Fibroblast of the aortic adventitia (primary cell): ENCODE measurements at regions not wholly inside any gene's neighbourhood (a gene's known extent, or its start where the extent isn't known, plus 50 kb on each side); places are given as distances from the start of the nearest gene placed in this dataset.

Experiments used
- DNase-seq: peaks from one replicate; pipeline ENCODE4 v3.0.0-alpha.2; 2010; ENCODE audit warnings: low read depth
- H3K4me3 ChIP-seq: 2 replicates; pipeline ENCODE4 v1.5.1; 2011; ENCODE audit warnings: low read depth, mild to moderate bottlenecking, control low read depth, low read length, moderate library complexity
- TF ChIP-seq, protein P1 (sequence below): IDR thresholded peaks from 2 replicates; pipeline ENCODE4 v1.5.1; 2011; ENCODE audit warnings: mild to moderate bottlenecking, low read length, control low read depth, inconsistent platforms; ENCODE audit not compliant: insufficient read depth

DNA sequence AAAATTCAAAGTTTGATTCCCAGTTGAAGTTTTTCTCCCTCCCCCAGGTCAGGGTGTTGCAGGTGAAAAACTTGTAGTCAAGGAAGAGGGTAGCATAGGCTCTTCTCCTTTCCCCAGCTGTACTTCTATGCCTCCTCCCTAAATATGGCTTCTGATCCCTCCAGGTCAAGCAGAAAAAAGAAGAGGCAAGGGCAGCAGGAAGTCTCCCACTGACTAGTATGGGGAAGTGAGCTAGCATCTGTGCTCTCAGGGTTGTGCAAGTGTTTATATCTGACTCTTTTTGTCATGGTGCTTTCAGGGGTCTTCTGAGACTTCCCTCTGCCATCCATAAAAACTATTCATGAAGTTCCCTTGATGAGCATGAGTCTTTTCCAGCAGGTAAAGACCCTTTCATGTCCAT, 76.0 kb downstream of the ATPSCKMT start:
- no peak for DNase-seq
- TF ChIP-seq, protein P1, sequence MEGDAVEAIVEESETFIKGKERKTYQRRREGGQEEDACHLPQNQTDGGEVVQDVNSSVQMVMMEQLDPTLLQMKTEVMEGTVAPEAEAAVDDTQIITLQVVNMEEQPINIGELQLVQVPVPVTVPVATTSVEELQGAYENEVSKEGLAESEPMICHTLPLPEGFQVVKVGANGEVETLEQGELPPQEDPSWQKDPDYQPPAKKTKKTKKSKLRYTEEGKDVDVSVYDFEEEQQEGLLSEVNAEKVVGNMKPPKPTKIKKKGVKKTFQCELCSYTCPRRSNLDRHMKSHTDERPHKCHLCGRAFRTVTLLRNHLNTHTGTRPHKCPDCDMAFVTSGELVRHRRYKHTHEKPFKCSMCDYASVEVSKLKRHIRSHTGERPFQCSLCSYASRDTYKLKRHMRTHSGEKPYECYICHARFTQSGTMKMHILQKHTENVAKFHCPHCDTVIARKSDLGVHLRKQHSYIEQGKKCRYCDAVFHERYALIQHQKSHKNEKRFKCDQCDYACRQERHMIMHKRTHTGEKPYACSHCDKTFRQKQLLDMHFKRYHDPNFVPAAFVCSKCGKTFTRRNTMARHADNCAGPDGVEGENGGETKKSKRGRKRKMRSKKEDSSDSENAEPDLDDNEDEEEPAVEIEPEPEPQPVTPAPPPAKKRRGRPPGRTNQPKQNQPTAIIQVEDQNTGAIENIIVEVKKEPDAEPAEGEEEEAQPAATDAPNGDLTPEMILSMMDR, result no peak

GRCh38 chr5:10172247-10172646, 77.4 kb downstream of the ATPSCKMT start:
- TF ChIP-seq, protein P1, result no peak
- no peak overlapping the region for H3K4me3 ChIP-seq
- no peak for DNase-seq

More for the DNA sequence above, 76.0 kb downstream of the ATPSCKMT start:
- no peak overlapping the region for H3K4me3 ChIP-seq

- DNase-seq, result no peak
- no peak overlapping the region for H3K4me3 ChIP-seq
- TF ChIP-seq, protein P1, result no peak
These were observed 80.3 kb downstream of the ATPSCKMT start for GRCh38 chr5:10169359-10169758.

GRCh38 chr5:10168254-10168653, 81.4 kb downstream of the ATPSCKMT start:
- TF ChIP-seq, protein P1, result no peak
- H3K4me3 ChIP-seq, result no peak overlapping the region
- no peak for DNase-seq

GRCh38 chr5:10167806-10168205, 81.9 kb downstream of the ATPSCKMT start:
- no peak for DNase-seq
- TF ChIP-seq, protein P1, result no peak
- H3K4me3 ChIP-seq, result no peak overlapping the region

GRCh38 chr5:10166392-10166791, 83.3 kb downstream of the ATPSCKMT start:
- TF ChIP-seq, protein P1, result no peak
- DNase-seq, result no peak
- H3K4me3 ChIP-seq, result no peak overlapping the region

DNA sequence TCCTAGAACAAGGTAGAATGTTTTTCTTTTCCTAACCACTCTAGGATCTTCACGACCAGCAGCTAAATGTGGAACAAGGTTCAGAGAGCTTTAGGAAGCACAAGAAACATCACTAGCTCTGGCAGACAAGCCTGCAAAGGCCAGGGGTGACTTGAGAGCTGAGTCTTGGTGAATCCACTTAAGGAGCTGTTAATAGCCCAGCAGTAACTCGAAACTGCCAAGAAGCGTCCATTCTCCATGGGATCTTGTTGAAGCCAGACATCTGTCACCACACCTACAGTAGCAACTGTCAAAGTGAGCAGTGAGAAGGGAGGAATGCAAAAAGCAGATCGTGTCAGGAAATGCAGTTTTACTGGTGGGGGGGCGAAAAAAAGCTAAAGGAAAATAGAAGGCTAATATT, 87.2 kb downstream of the ATPSCKMT start:
- H3K4me3 ChIP-seq, result no peak overlapping the region
- TF ChIP-seq, protein P1, result no peak
- DNase-seq, result no peak
